ENCODE measurements at regions not wholly inside any gene's neighbourhood (a gene's known extent, or its start where the extent isn't known, plus 50 kb on each side); places are given as distances from the start of the nearest gene placed in this dataset.
"Not testable (repeated sequence)": the region's sequence is repeated elsewhere in the genome, so short reads cannot be mapped to it uniquely, and the experiment has no call there.

- not testable (repeated sequence) for DNase-seq (ENCODE audit: low spot score)
Measured at GRCh38 chr16:88265286-88265938, 117.3 kb upstream of the ZNF469 start.

GRCh38 chr16:88266036-88266435 is 116.7 kb upstream of the ZNF469 start:
- DNase-seq (ENCODE audit: low spot score) = not testable (repeated sequence)

- DNase-seq (ENCODE audit: low spot score) = not testable (repeated sequence)
Measured at GRCh38 chr16:88266935-88267551, 115.7 kb upstream of the ZNF469 start.

- not testable (repeated sequence) for DNase-seq (ENCODE audit: low spot score)
Measured at GRCh38 chr16:88268186-88268970, 114.4 kb upstream of the ZNF469 start.

- DNase-seq (ENCODE audit: low spot score) = not testable (repeated sequence)
Measured at GRCh38 chr16:88270171-88270790, 112.5 kb upstream of the ZNF469 start.

GRCh38 chr16:88271296-88271695 is 111.5 kb upstream of the ZNF469 start:
- DNase-seq (ENCODE audit: low spot score) = not testable (repeated sequence)

GRCh38 chr16:88271776-88272175 is 111.0 kb upstream of the ZNF469 start:
- DNase-seq (ENCODE audit: low spot score) = not testable (repeated sequence)

GRCh38 chr16:88272437-88272836 is 110.3 kb upstream of the ZNF469 start:
- DNase-seq (ENCODE audit: low spot score) = not testable (repeated sequence)

GRCh38 chr16:88274126-88274750 is 108.5 kb upstream of the ZNF469 start:
- DNase-seq (ENCODE audit: low spot score) = not testable (repeated sequence)

GRCh38 chr16:88274847-88275246 is 107.9 kb upstream of the ZNF469 start:
- DNase-seq (ENCODE audit: low spot score) = no peak

GRCh38 chr16:88275336-88276122 is 107.2 kb upstream of the ZNF469 start:
- not testable (repeated sequence) for DNase-seq (ENCODE audit: low spot score)

GRCh38 chr16:88276123-88276588 is 106.6 kb upstream of the ZNF469 start:
- DNase-seq (ENCODE audit: low spot score) = not testable (repeated sequence)

GRCh38 chr16:88276591-88276990 is 106.2 kb upstream of the ZNF469 start:
- DNase-seq (ENCODE audit: low spot score) = no peak

GRCh38 chr16:88279998-88280397 is 102.8 kb upstream of the ZNF469 start:
- DNase-seq (ENCODE audit: low spot score) = no peak

GRCh38 chr16:88281858-88282563 is 100.7 kb upstream of the ZNF469 start:
- no peak for DNase-seq (ENCODE audit: low spot score)

GRCh38 chr16:88282564-88283395 is 100.0 kb upstream of the ZNF469 start:
- DNase-seq (ENCODE audit: low spot score) = no peak

GRCh38 chr16:88283596-88283995 is 99.2 kb upstream of the ZNF469 start:
- no peak for DNase-seq (ENCODE audit: low spot score)

- no peak for DNase-seq (ENCODE audit: low spot score)
Measured at GRCh38 chr16:88284101-88284500, 98.7 kb upstream of the ZNF469 start.

All from ureter (tissue), 1 donor.